ENCODE measurements at regions not wholly inside any gene's neighbourhood (a gene's known extent, or its start where the extent isn't known, plus 50 kb on each side); places are given as distances from the start of the nearest gene placed in this dataset.
"Not testable (repeated sequence)": the region's sequence is repeated elsewhere in the genome, so short reads cannot be mapped to it uniquely, and the experiment has no call there.

- Histone ChIP-seq H3K27ac (no peak overlapping the region), H3K27me3 (no peaks in the 10 kb centered on the region), H3K4me3 (no peak overlapping the region), H3K36me3 (no peaks in the 10 kb centered on the region), H3K4me1 (peaks cover 0 to 9% (median 2%) of the 10 kb centered on the region in 4 donors), H3K9me3 (no peaks in the 10 kb centered on the region)
- DNase-seq = no peak
- no peak for TF ChIP-seq CTCF (IDR thresholded peaks at IDR 0.05)
- no peak for TF ChIP-seq POLR2A (IDR thresholded peaks at IDR 0.05)
These were observed 561.3 kb upstream of the KLF4 start for GRCh38 chr9:108050894-108051293.

GRCh38 chr9:108049671-108050494, 560.3 kb upstream of the KLF4 start:
- H3K27ac ChIP-seq = no peak overlapping the region
- H3K4me1 ChIP-seq = peaks cover 0 to 9% (median 2%) of the 10 kb centered on the region in 4 donors
- DNase-seq = no peak
- H3K9me3 ChIP-seq = no peaks in the 10 kb centered on the region
- H3K36me3 ChIP-seq = no peaks in the 10 kb centered on the region
- H3K27me3 ChIP-seq = no peaks in the 10 kb centered on the region
- H3K4me3 ChIP-seq = no peak overlapping the region
- no peak for TF ChIP-seq CTCF (IDR thresholded peaks at IDR 0.05)
- TF ChIP-seq POLR2A (IDR thresholded peaks at IDR 0.05) = no peak

GRCh38 chr9:108049026-108049607, 559.5 kb upstream of the KLF4 start:
- DNase-seq = no peak
- H3K4me1 ChIP-seq = peaks cover 0 to 9% (median 2%) of the 10 kb centered on the region in 4 donors
- no peaks in the 10 kb centered on the region for H3K9me3 ChIP-seq
- TF ChIP-seq POLR2A (IDR thresholded peaks at IDR 0.05) (no peak), CTCF (IDR thresholded peaks at IDR 0.05) (no peak)
- H3K27me3 ChIP-seq = no peaks in the 10 kb centered on the region
- no peak overlapping the region for H3K4me3 ChIP-seq
- no peaks in the 10 kb centered on the region for H3K36me3 ChIP-seq
- H3K27ac ChIP-seq = no peak overlapping the region

GRCh38 chr9:108048406-108049025, 558.9 kb upstream of the KLF4 start:
- no peak overlapping the region for H3K4me3 ChIP-seq
- no peak for DNase-seq
- H3K27ac ChIP-seq = no peak overlapping the region
- H3K27me3 ChIP-seq = no peaks in the 10 kb centered on the region
- H3K9me3 ChIP-seq = no peaks in the 10 kb centered on the region
- peaks cover 0 to 5% (median 2%) of the 10 kb centered on the region in 4 donors for H3K4me1 ChIP-seq
- H3K36me3 ChIP-seq = no peaks in the 10 kb centered on the region
- no peak for TF ChIP-seq POLR2A (IDR thresholded peaks at IDR 0.05)
- no peak for TF ChIP-seq CTCF (IDR thresholded peaks at IDR 0.05)

- DNase-seq = not testable (repeated sequence)
These were observed 558.2 kb upstream of the KLF4 start for GRCh38 chr9:108047777-108048176.

GRCh38 chr9:108047264-108047663, 557.7 kb upstream of the KLF4 start:
- Histone ChIP-seq H3K27me3 (no peaks in the 10 kb centered on the region), H3K27ac (no peak overlapping the region), H3K4me1 (no peaks in the 10 kb centered on the region)

More at GRCh38 chr9:108047777-108048176, 558.2 kb upstream of the KLF4 start:
- H3K9me3 ChIP-seq, H3K27ac ChIP-seq, H3K36me3 ChIP-seq, H3K27me3 ChIP-seq, H3K4me1 ChIP-seq, H3K4me3 ChIP-seq: not testable (repeated sequence)

More at GRCh38 chr9:108047264-108047663, 557.7 kb upstream of the KLF4 start:
- H3K9me3 ChIP-seq = no peaks in the 10 kb centered on the region
- DNase-seq = no peak
- TF ChIP-seq CTCF (IDR thresholded peaks at IDR 0.05) = no peak
- TF ChIP-seq POLR2A (IDR thresholded peaks at IDR 0.05) = no peak
- H3K4me3 ChIP-seq = no peak overlapping the region
- H3K36me3 ChIP-seq = no peaks in the 10 kb centered on the region
